Heart right ventricle (tissue), 16 donors: ENCODE measurements at regions not wholly inside any gene's neighbourhood (a gene's known extent, or its start where the extent isn't known, plus 50 kb on each side); places are given as distances from the start of the nearest gene placed in this dataset.

ENCODE experiments used
- ATAC-seq, 8 donors: fragments of 200-7000 bp; cut with Tn5 transposase; one replicate each; pipeline ENCODE4 v1.9.1; 2020; ENCODE audit warnings: mild to moderate bottlenecking in 8 of 8, moderate library complexity in 8 of 8, moderate number of reproducible peaks in 1 of 8
- DNase-seq, 2 donors: peaks; one replicate each; pipeline ENCODE4 v3.0.0-alpha.2; 2020
- H3K27ac ChIP-seq, 10 donors: fragments of 200-600 bp; sonication (generic) in 2 of 10; one replicate each; pipeline versions ENCODE4 v1.5.0 to v1.8.0; 2020 to 2022; ENCODE audit warnings: mild to moderate bottlenecking in 3 of 10
- H3K27me3 ChIP-seq, 7 donors: fragments of 200-600 bp; one replicate each; pipeline ENCODE4 v1.8.0; 2021 to 2022; ENCODE audit warnings: mild to moderate bottlenecking in 2 of 7
- H3K36me3 ChIP-seq, 9 donors: fragments of 200-600 bp; sonication (generic) in 1 of 9; one replicate each; pipeline versions ENCODE4 v1.5.0 to v1.8.0; 2020 to 2022; ENCODE audit warnings: mild to moderate bottlenecking in 2 of 9
- H3K4me1 ChIP-seq, 9 donors: fragments of 200-600 bp; sonication (generic) in 1 of 9; one replicate each; pipeline versions ENCODE4 v1.5.0 to v1.8.0; 2020 to 2022; ENCODE audit warnings: mild to moderate bottlenecking in 4 of 9
- H3K4me3 ChIP-seq, 10 donors: fragments of 200-600 bp; sonication (generic) in 2 of 10; one replicate each; pipeline versions ENCODE4 v1.5.0 to v1.8.0; 2020 to 2022; ENCODE audit warnings: mild to moderate bottlenecking in 7 of 10, moderate library complexity in 2 of 10
- H3K9me3 ChIP-seq, 11 donors: fragments of 200-600 bp in 10 of 11; sonication (generic) in 2 of 11; one replicate each; pipeline versions ENCODE4 v1.5.0 to v1.8.0; 2013 to 2022; ENCODE audit warnings: mild to moderate bottlenecking in 2 of 11, control low read depth in 1 of 11, moderate library complexity in 1 of 11
- CTCF ChIP-seq, 9 donors: fragments of 200-600 bp; sonication (generic) in 2 of 9; IDR thresholded peaks; one replicate each; pipeline versions ENCODE4 v1.5.0 to v1.8.0; 2021 to 2022; ENCODE audit warnings: antibody characterized with exemption in 9 of 9, mild to moderate bottlenecking in 5 of 9, moderate library complexity in 1 of 9
- WGBS, 2 donors: extraction: QIAGEN DNeasy Blood & Tissue Kit; methylation state at CpG; one replicate each; pipeline ENCODE4 v1.1.7; 2013; ENCODE audit warnings: inconsistent platforms in 1 of 2; 5-methylcytosine and 5-hydroxymethylcytosine counted together
- intact Hi-C, 10 donors: fragments of 100-400 bp; cut with DNase I; formaldehyde crosslinking; loops; one replicate each; pipeline versions ENCODE4 v1.11.1 to v1.14.2; 2022
- donor health status: Arrhythmogenic right ventricular cardiomyopathy.
- donor health status: ischemic (EF 13 %, LVEDD 7.1; RV severe dilation, severe dysfunction).
- donor health status: healthy with polysubstance abuse.
- donor health status: DM: no; HTN: yes; CAD: no.
- donor health status: DM: no; HTN: no; CAD: no.
- donor health status: ischemic (EF 25% LVEDD 6.9; RV normal size, moderate dysfunction).
- donor health status: ischemic (EF 25% LVEDD 5.7; RV mildly dilated, moderate dysfunction).
- donor health status: healthy.
- donor health status: DM: yes; HTN: yes; CAD: no.
- donor health status: Ischemic cardiomyopathy.
- donor health status: ischemic (EF 35%, LVEDD 5.7; RV mildly dilated, moderate dysfunction).
- donor health status: nonischemic (EF 11% LVEDD 7.7; RV severe dilation, severe dysfunction).
- donor health status: DM: yes; HTN: yes; CAD: no.
- donor health status: PGD.
- donor health status: ischemic (EF 29% LVEDD 5.4; RV normal size, mild dysfunction).
- donor health status: nonischemic (EF 23%, LVEDD 6.1; RV moderate dilation, normal function).

GRCh38 chr3:103195216-103195615 lies 760.4 kb downstream of the ZPLD1 start:
- Histone ChIP-seq H3K9me3 (peaks cover 0 to 6% (median 0%) of the 10 kb centered on the region in 11 donors), H3K36me3 (no peaks in the 10 kb centered on the region), H3K4me1 (no peaks in the 10 kb centered on the region), H3K27me3 (no peaks in the 10 kb centered on the region), H3K27ac (no peak overlapping the region), H3K4me3 (no peak overlapping the region)
- DNase-seq, result no peak
- WGBS, 2 donors, result 61 to 76% methylated on average over 4 of the region's 4 CpGs
- no peak for TF ChIP-seq CTCF (IDR thresholded peaks at IDR 0.05)
- ATAC-seq, result no peak
- intact Hi-C loops, result no loop called here

- Histone ChIP-seq H3K27ac (no peak overlapping the region), H3K9me3 (no peaks in the 10 kb centered on the region), H3K27me3 (no peaks in the 10 kb centered on the region), H3K4me1 (no peaks in the 10 kb centered on the region), H3K36me3 (no peaks in the 10 kb centered on the region), H3K4me3 (no peak overlapping the region)
- WGBS, 2 donors, result 91 to 94% methylated on average over 4 of the region's 4 CpGs
- no peak for TF ChIP-seq CTCF (IDR thresholded peaks at IDR 0.05)
- ATAC-seq (no peak), DNase-seq (no peak)
- intact Hi-C loops, result no loop called here
Measured at GRCh38 chr3:103203441-103203840, 768.6 kb downstream of the ZPLD1 start.

- no peak for TF ChIP-seq CTCF (IDR thresholded peaks at IDR 0.05)
- Histone ChIP-seq H3K9me3 (no peaks in the 10 kb centered on the region), H3K27me3 (no peaks in the 10 kb centered on the region), H3K4me3 (no peak overlapping the region), H3K27ac (no peak overlapping the region), H3K4me1 (no peaks in the 10 kb centered on the region), H3K36me3 (no peaks in the 10 kb centered on the region)
- ATAC-seq (no peak), DNase-seq (no peak)
- intact Hi-C loops, result no loop called here
- 53 to 62% methylated on average over 7 of the region's 7 CpGs for WGBS, 2 donors
Measured at GRCh38 chr3:103210583-103210982, 775.8 kb downstream of the ZPLD1 start.

GRCh38 chr3:103218146-103218545 lies 783.3 kb downstream of the ZPLD1 start:
- TF ChIP-seq CTCF (IDR thresholded peaks at IDR 0.05), result no peak
- no peak overlapping the region for H3K4me3 ChIP-seq
- H3K27ac ChIP-seq, result no peak overlapping the region
- peaks cover 0 to 4% (median 0%) of the 10 kb centered on the region in 11 donors for H3K9me3 ChIP-seq
- DNase-seq (no peak), ATAC-seq (no peak)
- H3K36me3 ChIP-seq, result no peaks in the 10 kb centered on the region
- 75 to 85% methylated on average over 1 of the region's 1 CpG for WGBS, 2 donors
- no peaks in the 10 kb centered on the region for H3K27me3 ChIP-seq
- intact Hi-C loops, result no loop called here
- H3K4me1 ChIP-seq, result no peaks in the 10 kb centered on the region

GRCh38 chr3:103218793-103219192 lies 784.0 kb downstream of the ZPLD1 start:
- H3K4me3 ChIP-seq, result no peak overlapping the region
- no peaks in the 10 kb centered on the region for H3K36me3 ChIP-seq
- 94 to 96% methylated on average over 1 of the region's 1 CpG for WGBS, 2 donors
- H3K9me3 ChIP-seq, result peaks cover 0 to 4% (median 0%) of the 10 kb centered on the region in 11 donors
- H3K27me3 ChIP-seq, result no peaks in the 10 kb centered on the region
- TF ChIP-seq CTCF (IDR thresholded peaks at IDR 0.05), result no peak
- intact Hi-C loops, result no loop called here
- no peak overlapping the region for H3K27ac ChIP-seq
- H3K4me1 ChIP-seq, result no peaks in the 10 kb centered on the region
- DNase-seq (no peak), ATAC-seq (no peak)
